Psoas muscle (tissue), 7 donors: ENCODE measurements at regions not wholly inside any gene's neighbourhood (a gene's known extent, or its start where the extent isn't known, plus 50 kb on each side); places are given as distances from the start of the nearest gene placed in this dataset.
"Not testable (repeated sequence)": the region's sequence is repeated elsewhere in the genome, so short reads cannot be mapped to it uniquely, and the experiment has no call there.

Experiments
- ATAC-seq, 4 donors: fragments of 200-7000 bp; cut with Tn5 transposase; one replicate each; pipeline ENCODE4 v1.9.1; 2020; ENCODE audit warnings: moderate library complexity in 3 of 4, mild to moderate bottlenecking in 2 of 4
- DNase-seq, 2 donors: peaks; one replicate each; pipeline ENCODE4 v3.0.0-alpha.2; 2020
- H3K27ac ChIP-seq: fragments of 200-600 bp; one replicate; pipeline ENCODE4 v1.8.0; 2022
- H3K27me3 ChIP-seq, 3 donors: fragments of 200-600 bp in 1 of 3; one replicate each; pipeline versions ENCODE4 v1.6.1 to v1.8.0; 2013 to 2022; ENCODE audit warnings: low read length in 2 of 3, mild to moderate bottlenecking in 2 of 3, moderate library complexity in 1 of 3; ENCODE audit not compliant: insufficient read depth in 3 of 3
- H3K36me3 ChIP-seq, 2 donors: fragments of 200-600 bp in 1 of 2; one replicate each; pipeline versions ENCODE4 v1.6.1 to v1.8.0; 2013 to 2022; ENCODE audit warnings: low read depth in 1 of 2, mild to moderate bottlenecking in 1 of 2, moderate library complexity in 1 of 2; ENCODE audit not compliant: insufficient read depth in 1 of 2
- H3K4me1 ChIP-seq: fragments of 200-600 bp; one replicate; pipeline ENCODE4 v1.8.0; 2022
- H3K4me3 ChIP-seq: fragments of 200-600 bp; one replicate; pipeline ENCODE4 v1.8.0; 2022; ENCODE audit warnings: mild to moderate bottlenecking
- H3K9me3 ChIP-seq: fragments of 200-600 bp; one replicate; pipeline ENCODE4 v1.8.0; 2022
- WGBS, 3 donors: extraction: QIAGEN DNeasy Blood & Tissue Kit; methylation state at CpG; one replicate each; pipeline versions ENCODE4 v1.1.6 to v1.1.7; 2013; 5-methylcytosine and 5-hydroxymethylcytosine counted together
- intact Hi-C, 2 donors: fragments of 100-400 bp; cut with DNase I; formaldehyde crosslinking; loops; one replicate each; pipeline versions ENCODE4 v1.11.0 to v1.14.2; 2022
- TF ChIP-seq, protein P1 (sequence below): fragments of 200-600 bp; IDR thresholded peaks from one replicate; pipeline ENCODE4 v1.8.0; 2022; ENCODE audit warnings: antibody characterized with exemption
- donor health status: healthy with polysubstance abuse.
- donor health status: DM: no; HTN: no; CAD: no; lungs with moderate emphysema.
- donor health status: Bipolar disorder and iron deficiency.
- donor health status: healthy.
- donor health status: DM: yes; HTN: yes; CAD: no.
- donor health status: DM: no; HTN: no; CAD: no.
- donor health status: DM: yes; HTN: yes; CAD: no.

- WGBS, 3 donors = 9 to 27% (median 13%) methylated on average over 6 of the region's 6 CpGs
- Histone ChIP-seq H3K9me3 (no peaks in the 10 kb centered on the region), H3K36me3 (no peaks in the 10 kb centered on the region), H3K4me1 (peaks cover 9% of the 10 kb centered on the region), H3K27ac (peak overlapping the region; percentile 91), H3K4me3 (peak overlapping the region; percentile 66), H3K27me3 (no peaks in the 10 kb centered on the region)
- DNase-seq (no peak), ATAC-seq (peak in 2 of 4 donors; percentile 25 to 35)
- intact Hi-C loops = loop anchor here (5.0 to 10.0 kb wide), 2 partner anchors 107 to 365 kb away; partner anchors contain the start of gene APEX2 (in 1 of the 2)
- TF ChIP-seq, protein P1, sequence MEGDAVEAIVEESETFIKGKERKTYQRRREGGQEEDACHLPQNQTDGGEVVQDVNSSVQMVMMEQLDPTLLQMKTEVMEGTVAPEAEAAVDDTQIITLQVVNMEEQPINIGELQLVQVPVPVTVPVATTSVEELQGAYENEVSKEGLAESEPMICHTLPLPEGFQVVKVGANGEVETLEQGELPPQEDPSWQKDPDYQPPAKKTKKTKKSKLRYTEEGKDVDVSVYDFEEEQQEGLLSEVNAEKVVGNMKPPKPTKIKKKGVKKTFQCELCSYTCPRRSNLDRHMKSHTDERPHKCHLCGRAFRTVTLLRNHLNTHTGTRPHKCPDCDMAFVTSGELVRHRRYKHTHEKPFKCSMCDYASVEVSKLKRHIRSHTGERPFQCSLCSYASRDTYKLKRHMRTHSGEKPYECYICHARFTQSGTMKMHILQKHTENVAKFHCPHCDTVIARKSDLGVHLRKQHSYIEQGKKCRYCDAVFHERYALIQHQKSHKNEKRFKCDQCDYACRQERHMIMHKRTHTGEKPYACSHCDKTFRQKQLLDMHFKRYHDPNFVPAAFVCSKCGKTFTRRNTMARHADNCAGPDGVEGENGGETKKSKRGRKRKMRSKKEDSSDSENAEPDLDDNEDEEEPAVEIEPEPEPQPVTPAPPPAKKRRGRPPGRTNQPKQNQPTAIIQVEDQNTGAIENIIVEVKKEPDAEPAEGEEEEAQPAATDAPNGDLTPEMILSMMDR = no peak
Measured at GRCh38 chrX:54640103-54640690, 110.2 kb downstream of the GNL3L start.

DNA sequence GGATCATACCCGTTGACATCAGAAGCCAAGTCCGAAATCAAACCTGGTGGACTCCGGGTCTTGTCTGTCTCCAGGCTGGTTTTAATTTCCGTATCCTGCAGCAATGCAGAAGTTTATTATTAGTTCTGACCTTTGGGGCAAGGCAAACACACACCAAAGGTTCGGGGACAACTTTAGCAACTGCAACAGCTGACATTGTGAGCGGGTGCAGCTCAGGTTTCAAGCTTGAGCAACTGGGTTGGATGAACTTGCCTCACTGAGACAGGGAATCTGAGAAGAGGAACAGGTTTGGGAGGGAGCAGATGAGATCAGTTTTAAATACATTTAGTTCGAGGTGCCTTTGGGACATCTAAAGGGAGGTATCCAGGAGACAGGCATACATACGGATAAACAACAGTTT, 110.7 kb downstream of the GNL3L start:
- Histone ChIP-seq H3K4me3 (peak overlapping the region; percentile 66), H3K4me1 (peaks cover 9% of the 10 kb centered on the region), H3K36me3 (no peaks in the 10 kb centered on the region), H3K9me3 (no peaks in the 10 kb centered on the region), H3K27ac (peak overlapping the region; percentile 91), H3K27me3 (no peaks in the 10 kb centered on the region)
- intact Hi-C loops = loop anchor here (5.0 to 10.0 kb wide), 2 partner anchors 107 to 364 kb away; partner anchors contain the start of gene APEX2 (in 1 of the 2)
- DNase-seq (peak; percentile 50 to 75), ATAC-seq (peak; percentile 68 to 80 (median 76))
- TF ChIP-seq, protein P1 = no peak
- WGBS, 3 donors = 13 to 44% (median 24%) methylated on average over 8 of the region's 8 CpGs

GRCh38 chrX:54641530-54641929, 111.5 kb downstream of the GNL3L start:
- Histone ChIP-seq H3K27me3 (no peaks in the 10 kb centered on the region), H3K4me3 (no peak overlapping the region), H3K27ac (peak overlapping the region; percentile 91), H3K9me3 (no peaks in the 10 kb centered on the region), H3K4me1 (peaks cover 9% of the 10 kb centered on the region), H3K36me3 (no peaks in the 10 kb centered on the region)
- DNase-seq (no peak), ATAC-seq (peak; percentile 9 to 39 (median 26))
- intact Hi-C loops = loop anchor here (5.0 to 10.0 kb wide), 2 partner anchors 106 to 363 kb away; partner anchors contain the start of gene APEX2 (in 1 of the 2)
- TF ChIP-seq, protein P1 = no peak

GRCh38 chrX:54647607-54648006, 117.6 kb downstream of the GNL3L start:
- intact Hi-C loops = loop anchor here in 1 of 2 donors (10.0 kb wide), 1 partner anchor 357 kb away; the partner anchor contains the start of gene APEX2
- H3K4me3 ChIP-seq, H3K9me3 ChIP-seq, H3K36me3 ChIP-seq, H3K27me3 ChIP-seq, ATAC-seq, DNase-seq, H3K4me1 ChIP-seq, H3K27ac ChIP-seq: not testable (repeated sequence)
- 94 to 100% (median 95%) methylated on average over 4 of the region's 4 CpGs for WGBS, 3 donors

DNA sequence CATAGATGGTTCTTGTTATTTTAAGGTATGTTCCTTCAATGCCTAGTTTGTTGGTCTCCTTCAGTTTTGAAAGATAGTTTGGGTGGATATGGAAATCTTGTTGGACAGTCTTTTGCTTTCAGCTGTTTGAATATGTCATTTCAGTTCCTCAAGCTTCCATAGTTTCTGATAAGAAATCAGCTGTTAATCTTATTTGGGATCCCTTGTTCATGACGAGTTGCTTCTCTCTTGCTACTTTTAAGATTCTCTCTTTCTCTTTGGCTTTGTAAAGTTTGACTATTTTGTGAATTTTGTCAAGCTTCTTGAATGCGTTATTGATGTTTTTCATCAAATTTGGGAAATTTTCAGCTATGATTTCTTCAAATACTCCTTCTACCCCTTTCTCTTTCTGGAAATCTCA, 129.5 kb downstream of the GNL3L start:
- intact Hi-C loops = no loop called here
- Histone ChIP-seq H3K4me3 (no peak overlapping the region), H3K36me3 (no peaks in the 10 kb centered on the region), H3K4me1 (no peaks in the 10 kb centered on the region), H3K27ac (no peak overlapping the region), H3K27me3 (no peaks in the 10 kb centered on the region), H3K9me3 (peaks cover 16% of the 10 kb centered on the region)
- WGBS, 3 donors = 68 to 81% (median 81%) methylated on average over 2 of the region's 2 CpGs
- TF ChIP-seq, protein P1 = no peak
- ATAC-seq = no peak
- no peak for DNase-seq
